H1 (cell line): ENCODE measurements at regions not wholly inside any gene's neighbourhood (a gene's known extent, or its start where the extent isn't known, plus 50 kb on each side); places are given as distances from the start of the nearest gene placed in this dataset.

ENCODE experiments used
- BACH1 ChIP-seq: IDR thresholded peaks from 2 replicates; pipeline ENCODE4 v1.6.1; 2012; ENCODE audit warnings: low read length, improper control_type of control experiment
- CHD1 ChIP-seq: IDR thresholded peaks from 2 replicates; pipeline ENCODE4 v1.6.1; 2012; ENCODE audit warnings: low read depth, low read length, improper control_type of control experiment
- JUND ChIP-seq: IDR thresholded peaks from 2 replicates; pipeline ENCODE4 v1.6.1; 2011; ENCODE audit warnings: mild to moderate bottlenecking, improper control_type of control experiment, low read length
- POLR2A ChIP-seq, 2 experiments: IDR thresholded peaks; 1 replicate in 1 of 2; 2 replicates in 1 of 2; pipeline ENCODE4 v1.6.1; 2011; ENCODE audit warnings: low read depth in 2 of 2, low read length in 2 of 2, mild to moderate bottlenecking in 2 of 2; ENCODE audit errors: control extremely low read depth in 1 of 2
- RNF2 ChIP-seq: fragments of 200-900, 300-1000 bp; sonication (generic); IDR thresholded peaks from 2 replicates; pipeline ENCODE4 v1.7.1; 2016; ENCODE audit warnings: borderline replicate concordance, low read depth, mild to moderate bottlenecking, antibody characterized with exemption, low read length; ENCODE audit not compliant: poor library complexity, severe bottlenecking; ENCODE audit errors: missing control alignments
- TF ChIP-seq, protein P1 (sequence below), 3 experiments: IDR thresholded peaks; 1 replicate in 2 of 3; 2 replicates in 1 of 3; pipeline versions ENCODE4 v1.5.1 to v1.6.1; 2011; ENCODE audit warnings: low read length in 3 of 3, mild to moderate bottlenecking in 3 of 3, inconsistent platforms in 2 of 3, low read depth in 1 of 3, moderate library complexity in 1 of 3; ENCODE audit not compliant: insufficient read depth in 1 of 3; ENCODE audit errors: control extremely low read depth in 1 of 3
- TF ChIP-seq, protein P2 (sequence below): IDR thresholded peaks from 2 replicates; pipeline ENCODE4 v1.6.1; 2012; ENCODE audit warnings: inconsistent platforms

- TF ChIP-seq POLR2A (IDR thresholded peaks at IDR 0.05; ENCODE audit: control extremely low read depth in 1 of 2, low read depth in 2 of 2, low read length in 2 of 2) (no peak), JUND (no peak), BACH1 (no peak), CHD1 (no peak), RNF2 (no peak)
- TF ChIP-seq, protein P1, sequence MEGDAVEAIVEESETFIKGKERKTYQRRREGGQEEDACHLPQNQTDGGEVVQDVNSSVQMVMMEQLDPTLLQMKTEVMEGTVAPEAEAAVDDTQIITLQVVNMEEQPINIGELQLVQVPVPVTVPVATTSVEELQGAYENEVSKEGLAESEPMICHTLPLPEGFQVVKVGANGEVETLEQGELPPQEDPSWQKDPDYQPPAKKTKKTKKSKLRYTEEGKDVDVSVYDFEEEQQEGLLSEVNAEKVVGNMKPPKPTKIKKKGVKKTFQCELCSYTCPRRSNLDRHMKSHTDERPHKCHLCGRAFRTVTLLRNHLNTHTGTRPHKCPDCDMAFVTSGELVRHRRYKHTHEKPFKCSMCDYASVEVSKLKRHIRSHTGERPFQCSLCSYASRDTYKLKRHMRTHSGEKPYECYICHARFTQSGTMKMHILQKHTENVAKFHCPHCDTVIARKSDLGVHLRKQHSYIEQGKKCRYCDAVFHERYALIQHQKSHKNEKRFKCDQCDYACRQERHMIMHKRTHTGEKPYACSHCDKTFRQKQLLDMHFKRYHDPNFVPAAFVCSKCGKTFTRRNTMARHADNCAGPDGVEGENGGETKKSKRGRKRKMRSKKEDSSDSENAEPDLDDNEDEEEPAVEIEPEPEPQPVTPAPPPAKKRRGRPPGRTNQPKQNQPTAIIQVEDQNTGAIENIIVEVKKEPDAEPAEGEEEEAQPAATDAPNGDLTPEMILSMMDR (IDR thresholded peaks at IDR 0.05; ENCODE audit: control extremely low read depth in 1 of 3, insufficient read depth in 1 of 3, low read depth in 1 of 3, low read length in 3 of 3) = no peak
- TF ChIP-seq, protein P2, sequence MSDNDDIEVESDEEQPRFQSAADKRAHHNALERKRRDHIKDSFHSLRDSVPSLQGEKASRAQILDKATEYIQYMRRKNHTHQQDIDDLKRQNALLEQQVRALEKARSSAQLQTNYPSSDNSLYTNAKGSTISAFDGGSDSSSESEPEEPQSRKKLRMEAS = no peak
Measured at GRCh38 chr3:168624195-168624594, 528.5 kb upstream of the GOLIM4 start.
